AG20443 (cell line): ENCODE measurements at regions not wholly inside any gene's neighbourhood (a gene's known extent, or its start where the extent isn't known, plus 50 kb on each side); places are given as distances from the start of the nearest gene placed in this dataset.
A peak's percentile ranks its signal among the peaks of the same experiment; 100 is the strongest.
"Not testable (repeated sequence)": the region's sequence is repeated elsewhere in the genome, so short reads cannot be mapped to it uniquely, and the experiment has no call there.

Source experiments
- DNase-seq: peaks from one replicate; pipeline ENCODE4 v3.0.0; 2012; ENCODE audit warnings: low spot score, mixed read lengths

GRCh38 chr6:4459032-4459431 lies 317.2 kb upstream of the CDYL start:
- DNase-seq, result peak; percentile 79

- no peak for DNase-seq
These were observed 316.3 kb upstream of the ECI2 start for GRCh38 chr6:4451718-4452117.

GRCh38 chr6:4451081-4451480 lies 315.7 kb upstream of the ECI2 start:
- no peak for DNase-seq

GRCh38 chr6:4450237-4450636 lies 314.9 kb upstream of the ECI2 start:
- no peak for DNase-seq

- DNase-seq, result no peak
These were observed 314.0 kb upstream of the ECI2 start for GRCh38 chr6:4449409-4449808.

- DNase-seq, result no peak
These were observed 313.5 kb upstream of the ECI2 start for GRCh38 chr6:4448841-4449240.

GRCh38 chr6:4447639-4448330 lies 312.4 kb upstream of the ECI2 start:
- no peak for DNase-seq

GRCh38 chr6:4446982-4447381 lies 311.6 kb upstream of the ECI2 start:
- peak; percentile 36 for DNase-seq

GRCh38 chr6:4441981-4442434 lies 306.6 kb upstream of the ECI2 start:
- DNase-seq, result peak; percentile 41

- DNase-seq, result no peak
These were observed 303.8 kb upstream of the ECI2 start for GRCh38 chr6:4439159-4439558.

- no peak for DNase-seq
These were observed 302.0 kb upstream of the ECI2 start for GRCh38 chr6:4437342-4437741.

GRCh38 chr6:4435981-4436445 lies 300.6 kb upstream of the ECI2 start:
- DNase-seq, result no peak

- no peak for DNase-seq
These were observed 299.3 kb upstream of the ECI2 start for GRCh38 chr6:4434655-4435054.

- DNase-seq, result no peak
These were observed 297.8 kb upstream of the ECI2 start for GRCh38 chr6:4433199-4433598.

GRCh38 chr6:4426968-4427367 lies 291.6 kb upstream of the ECI2 start:
- DNase-seq, result no peak

GRCh38 chr6:4421837-4422236 lies 286.5 kb upstream of the ECI2 start:
- no peak for DNase-seq

GRCh38 chr6:4420160-4420865 lies 284.9 kb upstream of the ECI2 start:
- no peak for DNase-seq

GRCh38 chr6:4415549-4415948 lies 280.2 kb upstream of the ECI2 start:
- no peak for DNase-seq

GRCh38 chr6:4414078-4414477 lies 278.7 kb upstream of the ECI2 start:
- not testable (repeated sequence) for DNase-seq

GRCh38 chr6:4413073-4413472 lies 277.7 kb upstream of the ECI2 start:
- peak; percentile 75 for DNase-seq

GRCh38 chr6:4412488-4412887 lies 277.1 kb upstream of the ECI2 start:
- no peak for DNase-seq

GRCh38 chr6:4412077-4412476 lies 276.7 kb upstream of the ECI2 start:
- no peak for DNase-seq

GRCh38 chr6:4407710-4408109 lies 272.3 kb upstream of the ECI2 start:
- not testable (repeated sequence) for DNase-seq
